OCI-LY1 (cell line): ENCODE measurements at regions not wholly inside any gene's neighbourhood (a gene's known extent, or its start where the extent isn't known, plus 50 kb on each side); places are given as distances from the start of the nearest gene placed in this dataset.

Experiments
- H2AFZ ChIP-seq: fragments of 200-600 bp; sonication (generic), shearing (Covaris generic); 2 replicates; pipeline ENCODE4 v1.6.0; 2014; ENCODE audit warnings: antibody characterized with exemption, mild to moderate bottlenecking, low read length
- H3F3A ChIP-seq: fragments of 200-600 bp; sonication (generic), shearing (Covaris generic); 2 replicates; pipeline ENCODE4 v1.6.0; 2014; ENCODE audit warnings: mild to moderate bottlenecking, antibody characterized with exemption, low read length, moderate library complexity; ENCODE audit not compliant: insufficient read depth
- H3K27ac ChIP-seq: fragments of 200-600 bp; sonication (generic); 2 replicates; pipeline ENCODE4 v1.5.1; 2014; ENCODE audit warnings: low read length, mixed run types, mild to moderate bottlenecking, low read depth; ENCODE audit not compliant: poor library complexity, severe bottlenecking
- H3K27me3 ChIP-seq: fragments of 200-600 bp; sonication (generic); 2 replicates; pipeline ENCODE4 v1.6.0; 2014; ENCODE audit warnings: antibody characterized with exemption, mild to moderate bottlenecking, low read length, moderate library complexity; ENCODE audit not compliant: insufficient read depth
- H3K36me3 ChIP-seq: fragments of 200-600 bp; sonication (generic); 2 replicates; pipeline ENCODE4 v1.6.1; 2014; ENCODE audit warnings: mild to moderate bottlenecking, antibody characterized with exemption, low read length, moderate library complexity, mixed read lengths; ENCODE audit not compliant: insufficient read depth
- H3K4me1 ChIP-seq: fragments of 200-600 bp; sonication (generic); 2 replicates; pipeline ENCODE4 v1.5.1; 2014; ENCODE audit warnings: mild to moderate bottlenecking, low read length, moderate library complexity; ENCODE audit not compliant: insufficient read depth, severe bottlenecking
- H3K4me2 ChIP-seq: fragments of 200-600 bp; sonication (generic), shearing (Covaris generic); 2 replicates; pipeline ENCODE4 v1.6.1; 2014; ENCODE audit warnings: low read length
- H3K4me3 ChIP-seq: fragments of 200-600 bp; sonication (generic); 2 replicates; pipeline ENCODE4 v1.5.1; 2014; ENCODE audit warnings: low read length, low read depth, mild to moderate bottlenecking, mixed read lengths; ENCODE audit not compliant: poor library complexity, severe bottlenecking
- H3K79me2 ChIP-seq: fragments of 200-600 bp; shearing (Covaris generic); 2 replicates; pipeline ENCODE4 v1.6.1; 2016; ENCODE audit warnings: mixed run types, low read length, mixed read lengths; ENCODE audit not compliant: insufficient read depth
- H3K9ac ChIP-seq: fragments of 200-600 bp; sonication (generic), shearing (Covaris generic); 2 replicates; pipeline ENCODE4 v1.6.1; 2014; ENCODE audit warnings: mild to moderate bottlenecking, low read length, mixed read lengths
- H3K9me2 ChIP-seq: fragments of 200-600 bp; sonication (generic), shearing (Covaris generic); 2 replicates; pipeline ENCODE4 v1.6.1; 2014; ENCODE audit warnings: low read depth, mild to moderate bottlenecking, low read length, mixed read lengths
- H3K9me3 ChIP-seq: fragments of 200-600 bp; shearing (Covaris generic); 2 replicates; pipeline ENCODE4 v1.6.1; 2014; ENCODE audit warnings: low read length, mixed read lengths
- H4K20me1 ChIP-seq: fragments of 200-600 bp; sonication (generic), shearing (Covaris generic); 2 replicates; pipeline ENCODE4 v1.6.0; 2016; ENCODE audit warnings: mild to moderate bottlenecking, low read length; ENCODE audit not compliant: insufficient read depth
- CTCF ChIP-seq: fragments of 200-600 bp; sonication (generic), shearing (Covaris generic); IDR thresholded peaks from 2 replicates; pipeline ENCODE4 v1.5.1; 2017; ENCODE audit warnings: mild to moderate bottlenecking, antibody characterized with exemption, low read length, moderate library complexity, mixed read lengths
- EZH2 ChIP-seq: fragments of 200-600 bp; sonication (generic), shearing (Covaris generic); IDR thresholded peaks from 2 replicates; pipeline ENCODE4 v1.8.0; 2017; ENCODE audit warnings: borderline replicate concordance, mixed run types, mild to moderate bottlenecking, antibody characterized with exemption, low read length, moderate library complexity, mixed read lengths

GRCh38 chr21:35196128-35196527, 147.0 kb upstream of the RUNX1 start:
- H3K27me3 ChIP-seq: no peaks in the 10 kb centered on the region
- H3K9me3 ChIP-seq: peaks cover 2% of the 10 kb centered on the region; the same call in 1 of the 2 replicates
- no peaks in the 10 kb centered on the region for H4K20me1 ChIP-seq
- TF ChIP-seq CTCF: no peak
- no peak for TF ChIP-seq EZH2
- H3K9ac ChIP-seq: no peak overlapping the region
- H3K36me3 ChIP-seq: no peaks in the 10 kb centered on the region
- H3K4me3 ChIP-seq: no peak overlapping the region
- no peak overlapping the region for H3K4me2 ChIP-seq
- H3K9me2 ChIP-seq: no peaks in the 10 kb centered on the region
- no peaks in the 10 kb centered on the region for H3K79me2 ChIP-seq
- H3K27ac ChIP-seq: no peak overlapping the region
- H3K4me1 ChIP-seq: peaks cover 5% of the 10 kb centered on the region
- H2AFZ ChIP-seq: no peak overlapping the region
- H3F3A ChIP-seq: no peaks in the 10 kb centered on the region

- no peak overlapping the region for H3K4me2 ChIP-seq
- H4K20me1 ChIP-seq: no peaks in the 10 kb centered on the region
- no peaks in the 10 kb centered on the region for H3K9me2 ChIP-seq
- H3K36me3 ChIP-seq: no peaks in the 10 kb centered on the region
- TF ChIP-seq CTCF (no peak), EZH2 (no peak)
- no peak overlapping the region for H3K4me3 ChIP-seq
- peaks cover 2% of the 10 kb centered on the region; the same call in 1 of the 2 replicates for H3K9me3 ChIP-seq
- H3K9ac ChIP-seq: no peak overlapping the region
- no peaks in the 10 kb centered on the region for H3F3A ChIP-seq
- peaks cover 14% of the 10 kb centered on the region for H3K4me1 ChIP-seq
- no peaks in the 10 kb centered on the region for H3K79me2 ChIP-seq
- H2AFZ ChIP-seq: no peak overlapping the region
- H3K27ac ChIP-seq: no peak overlapping the region
- no peaks in the 10 kb centered on the region for H3K27me3 ChIP-seq
Measured at GRCh38 chr21:35195232-35195631, 146.1 kb upstream of the RUNX1 start.

GRCh38 chr21:35191754-35192153, 142.7 kb upstream of the RUNX1 start:
- TF ChIP-seq EZH2: no peak
- no peak for TF ChIP-seq CTCF
- H3K9me3 ChIP-seq: peaks cover 2% of the 10 kb centered on the region; the same call in 1 of the 2 replicates
- no peak overlapping the region for H3K9ac ChIP-seq
- H3K79me2 ChIP-seq: no peaks in the 10 kb centered on the region
- no peaks in the 10 kb centered on the region for H3K27me3 ChIP-seq
- H3K27ac ChIP-seq: no peak overlapping the region
- H3K4me1 ChIP-seq: peaks cover 39% of the 10 kb centered on the region
- no peaks in the 10 kb centered on the region for H3F3A ChIP-seq
- H2AFZ ChIP-seq: no peak overlapping the region
- no peak overlapping the region for H3K4me3 ChIP-seq
- no peak overlapping the region for H3K4me2 ChIP-seq
- no peaks in the 10 kb centered on the region for H3K36me3 ChIP-seq
- no peaks in the 10 kb centered on the region for H4K20me1 ChIP-seq
- no peaks in the 10 kb centered on the region for H3K9me2 ChIP-seq
